ENCODE measurements at regions not wholly inside any gene's neighbourhood (a gene's known extent, or its start where the extent isn't known, plus 50 kb on each side); places are given as distances from the start of the nearest gene placed in this dataset.
"Not testable (repeated sequence)": the region's sequence is repeated elsewhere in the genome, so short reads cannot be mapped to it uniquely, and the experiment has no call there.

GRCh38 chr4:52407545-52407944 lies 251.6 kb downstream of the USP46 start:
- no peaks in the 10 kb centered on the region for H3K4me1 ChIP-seq
- no peak for DNase-seq (ENCODE audit: low spot score in 2 of 2)
- H3K27me3 ChIP-seq, result no peaks in the 10 kb centered on the region
- H3K27ac ChIP-seq, result no peak overlapping the region
- 56 to 63% methylated on average over 4 of the region's 4 CpGs for WGBS, 2 donors
- H3K4me3 ChIP-seq, result no peak overlapping the region
- no peaks in the 10 kb centered on the region for H3K36me3 ChIP-seq
- peaks cover 0 to 8% (median 0%) of the 10 kb centered on the region in 4 donors for H3K9me3 ChIP-seq
- TF ChIP-seq CTCF (IDR thresholded peaks at IDR 0.05), result no peak
- no peak for TF ChIP-seq EP300 (IDR thresholded peaks at IDR 0.05)
- no peak for TF ChIP-seq POLR2A (IDR thresholded peaks at IDR 0.05)

GRCh38 chr4:52408032-52408431 lies 251.1 kb downstream of the USP46 start:
- Histone ChIP-seq H3K9me3 (peaks cover 0 to 12% (median 0%) of the 10 kb centered on the region in 4 donors), H3K4me3 (no peak overlapping the region), H3K27ac (no peak overlapping the region), H3K4me1 (no peaks in the 10 kb centered on the region), H3K27me3 (no peaks in the 10 kb centered on the region), H3K36me3 (no peaks in the 10 kb centered on the region)
- 79 to 86% methylated on average over 1 of the region's 1 CpG for WGBS, 2 donors
- DNase-seq (ENCODE audit: low spot score in 2 of 2), result no peak
- TF ChIP-seq EP300 (IDR thresholded peaks at IDR 0.05), result no peak
- no peak for TF ChIP-seq CTCF (IDR thresholded peaks at IDR 0.05)
- TF ChIP-seq POLR2A (IDR thresholded peaks at IDR 0.05), result no peak

- 84 to 85% methylated on average over 6 of the region's 6 CpGs for WGBS, 2 donors
- TF ChIP-seq POLR2A (IDR thresholded peaks at IDR 0.05) (no peak), CTCF (IDR thresholded peaks at IDR 0.05) (no peak), EP300 (IDR thresholded peaks at IDR 0.05) (no peak)
Measured at GRCh38 chr4:52408471-52408870, 250.6 kb downstream of the USP46 start.

GRCh38 chr4:52409766-52410165 lies 249.3 kb downstream of the USP46 start:
- not testable (repeated sequence) for DNase-seq (ENCODE audit: low spot score in 2 of 2); H3K27ac ChIP-seq; H3K4me1 ChIP-seq; H3K36me3 ChIP-seq; H3K27me3 ChIP-seq; H3K4me3 ChIP-seq
- WGBS, 2 donors, result 95 to 100% methylated on average over 5 to 12 of the region's 18 CpGs
- peaks cover 0 to 13% (median 0%) of the 10 kb centered on the region in 4 donors for H3K9me3 ChIP-seq

More at GRCh38 chr4:52408471-52408870, 250.6 kb downstream of the USP46 start:
- Histone ChIP-seq H3K4me1 (no peaks in the 10 kb centered on the region), H3K36me3 (no peaks in the 10 kb centered on the region), H3K27ac (no peak overlapping the region), H3K9me3 (peaks cover 0 to 13% (median 0%) of the 10 kb centered on the region in 4 donors), H3K27me3 (no peaks in the 10 kb centered on the region), H3K4me3 (no peak overlapping the region)
- no peak for DNase-seq (ENCODE audit: low spot score in 2 of 2)

- TF ChIP-seq CTCF (IDR thresholded peaks at IDR 0.05) (no peak), EP300 (IDR thresholded peaks at IDR 0.05) (no peak), POLR2A (IDR thresholded peaks at IDR 0.05) (no peak)
- no peak for DNase-seq (ENCODE audit: low spot score in 2 of 2)
- H3K27ac ChIP-seq, result no peak overlapping the region
- no peaks in the 10 kb centered on the region for H3K36me3 ChIP-seq
- peaks cover 0 to 13% (median 0%) of the 10 kb centered on the region in 4 donors for H3K9me3 ChIP-seq
- H3K27me3 ChIP-seq, result no peaks in the 10 kb centered on the region
- 66 to 77% methylated on average over 3 of the region's 3 CpGs for whole genome bisulfite sequencing, 2 donors
- no peaks in the 10 kb centered on the region for H3K4me1 ChIP-seq
- H3K4me3 ChIP-seq, result no peak overlapping the region
Measured at GRCh38 chr4:52410971-52411370, 248.1 kb downstream of the USP46 start.

GRCh38 chr4:52420330-52420729 lies 238.8 kb downstream of the USP46 start:
- H3K36me3 ChIP-seq, result no peaks in the 10 kb centered on the region
- TF ChIP-seq POLR2A (IDR thresholded peaks at IDR 0.05) (no peak), EP300 (IDR thresholded peaks at IDR 0.05) (no peak), CTCF (IDR thresholded peaks at IDR 0.05) (no peak)
- no peak overlapping the region for H3K4me3 ChIP-seq
- no peak overlapping the region for H3K27ac ChIP-seq
- DNase-seq (ENCODE audit: low spot score in 2 of 2), result no peak
- H3K9me3 ChIP-seq, result peaks cover 0 to 9% (median 0%) of the 10 kb centered on the region in 4 donors
- no peaks in the 10 kb centered on the region for H3K27me3 ChIP-seq
- H3K4me1 ChIP-seq, result peaks cover 0 to 12% (median 0%) of the 10 kb centered on the region in 4 donors
- 90 to 96% methylated on average over 5 of the region's 5 CpGs for WGBS, 2 donors
